ENCODE measurements at regions not wholly inside any gene's neighbourhood (a gene's known extent, or its start where the extent isn't known, plus 50 kb on each side); places are given as distances from the start of the nearest gene placed in this dataset.

DNA sequence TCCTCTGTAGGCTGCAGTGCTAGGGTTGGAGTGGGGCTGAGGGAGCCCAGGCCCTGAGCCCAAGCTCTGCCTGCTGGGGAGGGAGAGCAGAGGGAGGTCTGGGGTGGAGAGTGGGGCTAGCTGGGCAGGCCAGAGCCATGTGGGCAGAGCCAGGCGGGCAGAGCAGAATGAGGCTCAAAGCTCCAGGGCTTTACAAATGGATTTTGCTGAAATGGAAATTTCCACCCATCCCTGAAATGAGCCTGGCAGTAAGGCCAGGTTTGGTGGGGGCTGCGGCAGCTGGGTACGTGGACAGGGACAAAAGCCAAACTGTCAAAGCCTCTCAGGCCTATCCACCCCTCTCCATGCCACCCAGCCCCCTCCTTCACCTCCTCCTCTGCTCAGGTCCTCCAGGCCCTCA lies 74.2 kb upstream of the ARAP3 start:
- Histone ChIP-seq H3K9me3 (no peaks in the 10 kb centered on the region), H3K36me3 (no peaks in the 10 kb centered on the region), H3K4me1 (no peaks in the 10 kb centered on the region), H3K4me3 (no peak overlapping the region), H3K27ac (no peak overlapping the region), H3K27me3 (peaks cover 7 to 80% (median 48%) of the 10 kb centered on the region in 3 donors)
- intact Hi-C loops (cut with DNase I): no loop called here
- no peak for TF ChIP-seq POLR2A (IDR thresholded peaks at IDR 0.05)
- TF ChIP-seq EP300 (IDR thresholded peaks at IDR 0.05): no peak
- WGBS, 2 donors: 86 to 90% methylated on average over 3 of the region's 3 CpGs
- DNase-seq: no peak

DNA sequence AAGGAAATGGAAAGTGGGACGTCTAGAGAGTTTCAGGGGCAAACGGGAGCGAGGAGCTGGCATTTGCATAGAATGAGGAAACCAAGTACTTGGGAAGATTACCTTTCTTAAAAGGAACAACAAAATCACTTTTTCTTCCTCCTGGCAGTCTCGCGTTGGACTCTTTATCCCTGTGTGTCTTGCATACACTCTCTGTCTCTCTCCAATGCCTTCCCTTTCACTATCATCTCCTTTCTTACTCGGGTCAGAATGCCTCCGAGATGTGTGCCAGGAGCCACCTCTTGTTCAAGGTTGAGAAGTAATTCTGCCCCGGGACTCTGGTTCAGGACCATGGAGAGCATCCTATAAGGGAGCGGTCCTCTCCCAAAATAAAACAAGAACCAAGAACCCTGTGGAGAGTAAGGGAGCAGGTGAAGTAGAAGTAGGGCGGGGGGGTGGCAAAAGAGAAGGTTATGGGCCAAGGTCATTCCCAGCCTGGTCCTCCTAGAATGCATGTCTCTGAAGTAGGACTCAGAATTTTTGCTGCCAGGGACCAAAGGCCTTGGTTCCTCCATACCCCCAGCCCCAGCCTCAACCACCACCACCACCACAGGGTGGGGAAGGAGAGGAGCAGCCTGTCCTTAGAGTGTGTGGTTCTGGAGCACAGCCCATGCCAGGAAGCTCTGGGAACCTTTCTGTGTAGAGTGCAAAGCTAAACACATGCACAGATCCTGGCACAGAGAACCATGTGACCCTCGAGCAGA lies 72.1 kb upstream of the ARAP3 start:
- Histone ChIP-seq H3K4me1 (no peaks in the 10 kb centered on the region), H3K27ac (no peak overlapping the region), H3K36me3 (no peaks in the 10 kb centered on the region), H3K4me3 (no peak overlapping the region), H3K9me3 (no peaks in the 10 kb centered on the region), H3K27me3 (peaks cover 7 to 76% (median 48%) of the 10 kb centered on the region in 3 donors)
- intact Hi-C loops (cut with DNase I): no loop called here
- 11 to 13% methylated on average over 11 of the region's 11 CpGs for WGBS, 2 donors
- no peak for TF ChIP-seq CTCF (IDR thresholded peaks at IDR 0.05)
- TF ChIP-seq POLR2A (IDR thresholded peaks at IDR 0.05): no peak
- no peak for TF ChIP-seq EP300 (IDR thresholded peaks at IDR 0.05)
- TF ChIP-seq POLR2AphosphoS5 (IDR thresholded peaks at IDR 0.05): no peak
- DNase-seq: no peak

DNA sequence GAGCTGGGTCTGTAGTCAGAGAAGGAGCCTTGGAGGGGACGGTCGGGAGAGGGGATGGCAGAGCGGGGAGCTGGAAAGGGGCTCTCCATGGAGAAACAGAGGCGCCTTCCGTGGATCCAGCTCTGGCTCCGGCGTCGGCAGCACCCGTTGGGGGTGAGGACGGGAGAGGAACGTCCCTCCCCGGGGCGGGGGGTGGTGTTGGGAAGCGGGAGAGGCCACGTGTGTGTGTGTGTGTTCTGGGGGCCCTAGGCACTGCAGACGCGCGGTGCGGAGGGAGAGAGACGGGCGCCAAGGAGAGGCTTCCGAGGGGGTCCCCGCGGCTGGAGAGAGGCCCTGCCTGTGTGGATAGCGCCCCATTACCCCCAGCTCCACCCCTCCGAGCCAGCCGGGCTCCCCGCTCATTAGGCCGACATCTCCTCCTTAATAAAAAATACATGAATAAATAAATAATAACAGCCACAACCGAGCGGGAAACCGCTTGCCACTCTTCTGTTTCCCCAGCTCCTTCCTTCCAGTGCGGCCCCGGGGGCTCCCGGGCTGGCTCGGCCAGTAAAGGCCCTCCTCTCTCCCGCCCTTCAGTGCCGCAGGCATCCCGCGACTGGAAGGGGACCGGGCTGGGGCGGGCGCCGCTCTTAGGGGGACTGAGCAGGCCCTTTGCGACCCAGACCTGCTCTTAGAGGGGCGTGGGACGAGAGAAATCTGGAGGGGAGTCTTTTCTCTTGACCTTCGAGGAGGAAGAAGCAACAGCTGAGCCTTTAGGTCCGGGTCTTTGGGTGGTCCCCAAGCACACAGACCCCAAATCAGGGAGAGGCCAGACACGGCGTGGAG lies 71.3 kb upstream of the ARAP3 start:
- 16 to 33% methylated on average over 51 of the region's 51 CpGs for WGBS, 2 donors
- no peak for DNase-seq
- H3K36me3 ChIP-seq: no peaks in the 10 kb centered on the region
- H3K4me1 ChIP-seq: no peaks in the 10 kb centered on the region
- TF ChIP-seq POLR2AphosphoS5 (IDR thresholded peaks at IDR 0.05): no peak
- no peak for TF ChIP-seq POLR2A (IDR thresholded peaks at IDR 0.05)
- no peak for TF ChIP-seq EP300 (IDR thresholded peaks at IDR 0.05)
- TF ChIP-seq CTCF (IDR thresholded peaks at IDR 0.05): no peak
- intact Hi-C loops (cut with DNase I): no loop called here
- H3K27me3 ChIP-seq: peaks cover 7 to 68% (median 41%) of the 10 kb centered on the region in 3 donors
- no peak overlapping the region for H3K27ac ChIP-seq
- H3K9me3 ChIP-seq: no peaks in the 10 kb centered on the region
- no peak overlapping the region for H3K4me3 ChIP-seq

DNA sequence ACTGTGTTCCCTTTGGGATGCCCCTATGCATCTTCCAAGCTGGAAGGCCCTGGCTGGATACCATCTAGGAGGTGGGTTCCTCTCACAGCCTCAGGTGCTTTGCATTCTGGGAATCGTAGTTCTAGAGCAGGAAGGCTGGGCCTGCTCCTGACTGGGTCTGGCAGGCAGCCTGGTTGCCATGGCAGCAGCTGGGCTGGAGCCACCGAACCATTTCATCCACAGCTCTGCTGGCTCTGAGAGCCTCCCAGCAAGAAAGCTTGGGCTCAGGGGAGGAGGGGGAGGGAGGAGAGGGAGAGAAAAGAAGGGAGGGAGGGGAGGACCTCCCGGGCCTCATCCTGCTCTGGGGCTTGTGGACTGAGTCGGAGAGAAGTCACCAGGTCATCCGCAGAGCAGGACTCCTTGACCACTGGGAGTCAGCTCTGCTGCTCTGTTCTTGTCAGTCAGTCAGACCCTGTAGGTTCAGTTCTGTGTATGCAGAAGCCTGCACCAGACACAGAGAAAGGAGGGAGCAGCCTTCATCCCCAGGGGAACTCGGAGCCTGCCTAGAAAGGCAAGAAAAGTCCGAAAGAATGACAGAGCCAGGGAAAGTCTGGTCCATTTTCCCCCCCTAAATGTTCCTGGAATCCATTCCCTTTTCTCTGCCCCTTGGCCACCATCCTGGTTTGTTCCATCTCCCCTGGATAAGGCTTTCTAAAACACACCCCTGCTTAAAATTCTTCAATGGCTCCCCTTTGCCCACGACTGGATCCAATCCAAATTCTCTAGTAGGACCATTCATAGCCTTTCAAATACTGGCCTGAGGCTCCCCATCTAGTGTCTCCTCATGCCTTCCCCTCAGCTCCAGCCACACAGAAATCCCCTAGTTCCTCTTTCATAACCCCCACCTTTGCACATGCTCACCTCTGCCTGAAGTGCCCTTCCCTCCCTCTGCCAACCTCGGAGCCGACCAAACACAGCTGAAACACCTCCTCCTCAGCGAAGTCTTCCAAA lies 65.4 kb upstream of the ARAP3 start:
- intact Hi-C loops (cut with DNase I): no loop called here
- Histone ChIP-seq H3K9me3 (no peaks in the 10 kb centered on the region), H3K36me3 (no peaks in the 10 kb centered on the region), H3K27ac (no peak overlapping the region), H3K27me3 (peaks cover 0 to 31% (median 7%) of the 10 kb centered on the region in 3 donors), H3K4me3 (no peak overlapping the region), H3K4me1 (peaks cover 0 to 8% (median 8%) of the 10 kb centered on the region in 4 donors)
- WGBS, 2 donors: 38 to 41% methylated on average over 11 of the region's 11 CpGs
- DNase-seq: peak; percentile 87
- TF ChIP-seq POLR2AphosphoS5 (IDR thresholded peaks at IDR 0.05) (no peak), POLR2A (IDR thresholded peaks at IDR 0.05) (no peak), CTCF (IDR thresholded peaks at IDR 0.05) (no peak), EP300 (IDR thresholded peaks at IDR 0.05) (no peak)

All from sigmoid colon (tissue), 6 donors.